Kidney (tissue), 13 donors: ENCODE measurements at regions not wholly inside any gene's neighbourhood (a gene's known extent, or its start where the extent isn't known, plus 50 kb on each side); places are given as distances from the start of the nearest gene placed in this dataset.
"Not testable (repeated sequence)": the region's sequence is repeated elsewhere in the genome, so short reads cannot be mapped to it uniquely, and the experiment has no call there.

Experiments
- DNase-seq, 5 donors: peaks; one replicate each; pipeline ENCODE4 v3.0.0-alpha.2; 2013 to 2020
- FAIRE-seq: peaks from 2 replicates; lab custom pipeline; 2012; peaks lifted over from hg19 to GRCh38; lab: Jason Lieb, UNC
- H3K27ac ChIP-seq, 2 donors: one replicate each; pipeline ENCODE4 v1.7.0; 2013; ENCODE audit warnings: low read depth in 2 of 2, low read length in 2 of 2, inconsistent platforms in 1 of 2
- H3K27me3 ChIP-seq: one replicate; pipeline ENCODE4 v1.7.1; 2013; ENCODE audit warnings: low read length, inconsistent platforms; ENCODE audit not compliant: control insufficient read depth, insufficient read depth
- H3K36me3 ChIP-seq, 3 donors: one replicate each; pipeline versions ENCODE4 v1.7.0 to v1.7.1; 2013; ENCODE audit warnings: low read length in 3 of 3, control low read depth in 1 of 3, inconsistent platforms in 1 of 3; ENCODE audit not compliant: insufficient read depth in 3 of 3, control insufficient read depth in 2 of 3
- H3K4me1 ChIP-seq, 3 donors: one replicate each; pipeline versions ENCODE4 v1.7.0 to v1.7.1; 2013; ENCODE audit warnings: low read length in 3 of 3, inconsistent platforms in 1 of 3, low read depth in 1 of 3; ENCODE audit not compliant: control insufficient read depth in 2 of 3, insufficient read depth in 2 of 3
- H3K4me3 ChIP-seq, 3 donors: one replicate each; pipeline versions ENCODE4 v1.7.0 to v1.8.1; 2013; ENCODE audit warnings: low read length in 3 of 3, control low read depth in 1 of 3, inconsistent platforms in 1 of 3
- H3K9ac ChIP-seq, 3 donors: one replicate each; pipeline versions ENCODE4 v1.7.0 to v1.7.1; 2013; ENCODE audit warnings: low read length in 3 of 3, control low read depth in 1 of 3, inconsistent platforms in 1 of 3
- H3K9me3 ChIP-seq, 3 donors: one replicate each; pipeline versions ENCODE4 v1.7.0 to v1.7.1; 2013; ENCODE audit warnings: low read length in 3 of 3, control low read depth in 1 of 3, inconsistent platforms in 1 of 3; ENCODE audit not compliant: control insufficient read depth in 2 of 3, insufficient read depth in 1 of 3
- CTCF ChIP-seq: IDR thresholded peaks from 3 replicates; pipeline ENCODE4 v1.5.1; 2012; ENCODE audit warnings: mild to moderate bottlenecking, moderate library complexity, borderline replicate concordance; ENCODE audit not compliant: insufficient read depth; ENCODE audit errors: extremely low read depth
- intact Hi-C: fragments of 100-400 bp; cut with DNase I; formaldehyde crosslinking; loops from one replicate; pipeline ENCODE4 v1.11.1; 2022
- donor health status: control.
- donor health status: control.
- donor health status: control.
- donor health status: control.
- donor health status: control.
- donor health status: DM: yes; HTN: yes; CAD: no.
- donor health status: Normal renal cell carcinoma (clear cell type).

- Histone ChIP-seq H3K27ac (no peak overlapping the region), H3K4me1 (no peaks in the 10 kb centered on the region), H3K9ac (no peak overlapping the region), H3K36me3 (no peaks in the 10 kb centered on the region), H3K9me3 (no peaks in the 10 kb centered on the region), H3K27me3 (no peaks in the 10 kb centered on the region), H3K4me3 (no peak overlapping the region)
- no peak for DNase-seq
- no peak for TF ChIP-seq CTCF
- FAIRE-seq: no peak
- intact Hi-C loops: no loop called here
Measured at GRCh38 chr2:182605166-182605565, 110.9 kb upstream of the DNAJC10 start.

- no peak overlapping the region for H3K9ac ChIP-seq
- H3K4me3 ChIP-seq: no peak overlapping the region
- intact Hi-C loops: no loop called here
- H3K27me3 ChIP-seq: no peaks in the 10 kb centered on the region
- TF ChIP-seq CTCF: no peak
- H3K4me1 ChIP-seq: no peaks in the 10 kb centered on the region
- no peaks in the 10 kb centered on the region for H3K36me3 ChIP-seq
- H3K27ac ChIP-seq: no peak overlapping the region
- no peaks in the 10 kb centered on the region for H3K9me3 ChIP-seq
- DNase-seq: no peak
- no peak for FAIRE-seq
Measured at GRCh38 chr2:182606728-182607681, 109.1 kb upstream of the DNAJC10 start.

- no peak overlapping the region for H3K9ac ChIP-seq
- DNase-seq (no peak), FAIRE-seq (no peak)
- no peaks in the 10 kb centered on the region for H3K9me3 ChIP-seq
- no peaks in the 10 kb centered on the region for H3K27me3 ChIP-seq
- no peaks in the 10 kb centered on the region for H3K36me3 ChIP-seq
- TF ChIP-seq CTCF: no peak
- no peaks in the 10 kb centered on the region for H3K4me1 ChIP-seq
- intact Hi-C loops: no loop called here
- no peak overlapping the region for H3K27ac ChIP-seq
- no peak overlapping the region for H3K4me3 ChIP-seq
Measured at GRCh38 chr2:182608181-182608845, 107.7 kb upstream of the DNAJC10 start.

- H3K4me1 ChIP-seq, intact Hi-C loops, DNase-seq, FAIRE-seq, H3K9me3 ChIP-seq, H3K9ac ChIP-seq, H3K36me3 ChIP-seq, H3K27ac ChIP-seq, H3K27me3 ChIP-seq, H3K4me3 ChIP-seq: not testable (repeated sequence)
Measured at GRCh38 chr2:182609005-182609404, 107.1 kb upstream of the DNAJC10 start.
